Activated naive CD8-positive, alpha-beta T cell treated with anti-CD3 and anti-CD28 coated beads, Interleukin-2, amount 10 ng/mL, durations not matched to agents 7 days and 5 days (primary cell): ENCODE measurements at regions not wholly inside any gene's neighbourhood (a gene's known extent, or its start where the extent isn't known, plus 50 kb on each side); places are given as distances from the start of the nearest gene placed in this dataset.

Experiments used
- ATAC-seq: fragments of 150-1000 bp; cut with Tn5 transposase; one replicate; pipeline ENCODE4 v1.10.0; 2021; ENCODE audit warnings: low read depth, moderate library complexity
- POLR2A ChIA-PET: fragments of 350-600 bp; sonication (Branson Sonifier 250); formaldehyde crosslinking; loops from one replicate; lab custom pipeline; 2021; ENCODE audit warnings: antibody characterized with exemption; lab: Charles Lee
- DNase-seq: peaks from one replicate; pipeline ENCODE4 v3.0.0; 2021
- H3K27ac Mint-ChIP-seq: one replicate; pipeline ENCODE4 v1.8.0; 2022; ENCODE audit warnings: mild to moderate bottlenecking, mixed read lengths
- H3K27me3 Mint-ChIP-seq: one replicate; pipeline ENCODE4 v1.8.0; 2022; ENCODE audit warnings: mild to moderate bottlenecking, moderate library complexity, mixed read lengths
- H3K36me3 Mint-ChIP-seq: one replicate; pipeline ENCODE4 v1.8.0; 2021; ENCODE audit warnings: mild to moderate bottlenecking, mixed read lengths
- H3K4me1 Mint-ChIP-seq: one replicate; pipeline ENCODE4 v1.8.0; 2021; ENCODE audit warnings: mixed read lengths
- H3K4me3 Mint-ChIP-seq: one replicate; pipeline ENCODE4 v1.8.0; 2022; ENCODE audit warnings: mild to moderate bottlenecking, moderate library complexity, mixed read lengths
- H3K9me3 Mint-ChIP-seq: one replicate; pipeline ENCODE4 v1.8.0; 2021; ENCODE audit warnings: mixed read lengths

DNA sequence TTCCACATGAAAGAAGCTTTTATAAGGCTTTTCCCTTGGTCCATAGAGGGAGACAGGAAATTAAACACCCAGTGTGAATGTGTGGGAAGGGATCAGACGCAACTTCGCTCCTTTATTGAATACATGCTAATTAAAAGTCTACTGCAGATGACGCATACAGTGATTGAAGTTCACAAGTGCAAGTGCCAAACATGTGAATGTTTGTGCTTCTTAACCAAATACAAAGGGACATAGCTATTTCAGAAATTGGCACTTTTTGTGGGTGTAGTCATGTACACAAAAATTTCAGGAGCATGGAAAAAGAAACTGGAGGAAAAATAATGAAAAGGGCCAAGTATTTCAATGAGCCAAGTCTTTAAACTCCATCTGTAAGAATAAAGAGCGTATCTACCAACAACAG lies 283.7 kb downstream of the SKAP2 start:
- Mint-ChIP-seq H3K4me1 (no peaks in the 10 kb centered on the region), H3K27ac (no peak overlapping the region), H3K36me3 (no peaks in the 10 kb centered on the region), H3K27me3 (peaks cover 12% of the 10 kb centered on the region), H3K9me3 (no peaks in the 10 kb centered on the region), H3K4me3 (no peak overlapping the region)
- ATAC-seq (no peak), DNase-seq (no peak)
- POLR2A ChIA-PET, result no interaction called here

DNA sequence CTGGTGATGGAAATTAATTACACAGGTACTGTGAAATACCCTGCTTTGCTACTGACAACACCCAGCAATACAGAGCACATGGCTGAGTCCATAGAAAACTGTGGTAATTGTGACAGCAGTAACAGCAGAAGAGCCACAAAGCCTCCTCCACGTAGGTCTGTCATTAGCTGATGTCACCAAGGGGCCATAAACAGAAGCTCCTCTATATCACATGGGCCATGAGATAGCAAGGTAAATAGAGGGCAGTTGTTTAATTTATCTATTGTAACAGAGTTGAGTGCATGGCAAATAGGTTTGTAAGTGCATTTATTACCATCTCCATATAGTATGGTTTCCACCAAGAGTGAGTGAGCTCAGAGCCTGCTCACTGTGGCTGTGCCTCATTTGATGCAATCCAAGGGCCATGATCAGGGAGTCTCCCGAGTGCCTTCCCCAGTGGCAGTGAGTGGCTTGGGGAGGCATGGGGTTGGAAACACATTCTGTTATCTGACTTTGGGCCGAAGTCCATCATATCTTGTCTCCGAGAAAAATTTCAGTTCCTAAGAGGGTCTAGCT lies 281.2 kb downstream of the SKAP2 start:
- peaks cover 15% of the 10 kb centered on the region for H3K27me3 Mint-ChIP-seq

DNA sequence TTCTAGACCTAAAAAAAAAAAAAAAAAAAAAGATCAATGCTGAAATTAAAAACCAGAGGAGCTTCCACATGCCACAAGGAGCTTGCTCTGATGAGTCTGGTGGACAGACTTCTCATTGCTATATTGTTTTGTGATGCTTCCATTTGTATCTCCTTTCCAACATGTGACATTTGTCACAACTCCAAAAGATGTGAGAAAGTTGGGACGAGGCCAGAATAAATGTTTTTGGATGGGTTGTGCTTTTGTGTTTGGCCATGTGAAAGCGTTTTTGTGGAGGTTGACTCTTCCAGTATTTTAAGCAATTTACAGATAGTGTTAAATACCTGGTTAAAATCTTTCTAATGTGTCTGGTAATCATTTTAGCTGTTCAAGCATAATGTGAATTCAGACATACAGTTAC lies 280.1 kb downstream of the SKAP2 start:
- H3K27me3 Mint-ChIP-seq, result peaks cover 19% of the 10 kb centered on the region
- H3K9me3 Mint-ChIP-seq, result no peaks in the 10 kb centered on the region
- no peak overlapping the region for H3K4me3 Mint-ChIP-seq
- H3K27ac Mint-ChIP-seq, result no peak overlapping the region
- no peaks in the 10 kb centered on the region for H3K36me3 Mint-ChIP-seq
- no peaks in the 10 kb centered on the region for H3K4me1 Mint-ChIP-seq
- POLR2A ChIA-PET, result no interaction called here
- ATAC-seq, result no peak
- DNase-seq, result no peak

More for the DNA sequence above, 281.2 kb downstream of the SKAP2 start:
- POLR2A ChIA-PET, result no interaction called here
- Mint-ChIP-seq H3K4me3 (no peak overlapping the region), H3K4me1 (no peaks in the 10 kb centered on the region), H3K9me3 (no peaks in the 10 kb centered on the region), H3K36me3 (no peaks in the 10 kb centered on the region), H3K27ac (no peak overlapping the region)
- DNase-seq, result no peak
- ATAC-seq, result no peak

DNA sequence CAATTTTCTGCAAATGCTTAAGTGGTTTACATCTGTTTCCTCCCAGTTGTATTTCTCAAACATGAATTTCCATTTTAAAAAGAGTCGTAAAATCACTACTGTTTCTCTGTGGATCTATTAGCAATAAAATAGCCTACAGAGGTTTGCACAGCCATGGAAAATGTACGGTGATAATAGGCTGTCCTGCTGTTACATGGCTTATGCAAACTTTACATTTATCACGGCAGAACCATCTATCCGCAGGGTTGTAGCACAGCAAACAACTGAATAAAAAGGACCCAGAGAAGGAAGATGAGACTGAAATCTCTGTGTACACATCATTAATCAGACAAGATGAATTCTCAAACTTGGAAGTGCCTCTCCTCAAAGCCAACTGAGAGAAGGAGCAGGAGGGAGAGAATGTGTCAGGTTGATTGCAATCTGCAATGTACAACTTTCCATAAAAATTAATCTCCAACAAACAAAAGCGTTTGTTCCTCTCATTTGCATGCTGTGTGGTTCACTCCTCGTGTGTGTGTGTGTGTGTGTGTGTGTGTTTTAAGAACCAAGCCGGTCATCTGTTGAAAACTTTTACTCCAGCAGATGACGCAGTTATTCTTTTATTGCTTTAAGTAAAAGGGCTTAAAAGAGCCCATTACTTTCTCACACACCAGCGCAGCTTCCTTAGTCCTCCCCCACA lies 279.3 kb downstream of the SKAP2 start:
- no peak for ATAC-seq
- H3K4me1 Mint-ChIP-seq, result no peaks in the 10 kb centered on the region
- no peak overlapping the region for H3K27ac Mint-ChIP-seq
- DNase-seq, result no peak
- no peak overlapping the region for H3K4me3 Mint-ChIP-seq
- POLR2A ChIA-PET, result no interaction called here
- no peaks in the 10 kb centered on the region for H3K36me3 Mint-ChIP-seq
- H3K9me3 Mint-ChIP-seq, result no peaks in the 10 kb centered on the region
- H3K27me3 Mint-ChIP-seq, result peaks cover 18% of the 10 kb centered on the region

DNA sequence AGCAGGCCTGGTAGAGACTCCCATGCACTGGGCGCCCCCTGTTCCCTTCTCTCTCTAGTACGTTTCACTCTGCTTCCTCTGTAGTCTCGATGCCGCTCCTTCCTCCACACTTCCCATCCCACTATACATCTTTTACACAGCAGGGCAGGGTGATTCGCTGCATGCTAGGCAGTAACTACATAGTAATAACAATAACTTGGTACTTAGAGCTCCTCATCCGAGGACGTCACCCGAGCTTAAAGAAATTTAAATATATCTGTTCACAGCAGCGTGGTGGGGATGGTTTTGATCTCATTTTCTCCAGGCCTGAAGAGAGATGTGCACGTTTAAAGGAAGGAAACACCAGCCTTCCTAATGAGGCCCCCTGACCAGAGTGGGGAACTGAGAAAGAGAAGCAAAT lies 276.9 kb downstream of the SKAP2 start:
- DNase-seq (no peak), ATAC-seq (no peak)
- Mint-ChIP-seq H3K27me3 (peaks cover 22% of the 10 kb centered on the region), H3K36me3 (no peaks in the 10 kb centered on the region), H3K9me3 (no peaks in the 10 kb centered on the region), H3K4me3 (no peak overlapping the region), H3K27ac (no peak overlapping the region), H3K4me1 (no peaks in the 10 kb centered on the region)
- POLR2A ChIA-PET, result no interaction called here

DNA sequence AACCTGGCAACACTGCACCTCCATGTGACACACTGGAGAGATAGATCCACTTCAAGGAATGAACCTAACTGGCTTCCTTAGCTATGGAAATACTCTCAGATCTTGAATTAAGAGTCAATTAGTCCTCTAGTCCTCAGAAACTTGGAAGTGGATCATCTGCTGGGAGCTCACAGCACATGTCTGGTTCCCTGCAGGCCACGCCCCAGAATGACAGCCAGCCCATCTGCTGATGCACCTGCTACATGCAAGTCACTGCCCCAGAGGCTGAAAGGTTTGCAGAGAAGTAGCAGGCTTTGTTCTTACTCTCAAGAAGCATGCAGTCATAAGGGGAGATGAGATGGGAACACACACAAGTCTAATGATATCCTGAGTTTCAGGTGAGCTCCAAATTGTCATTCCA lies 275.9 kb downstream of the SKAP2 start:
- DNase-seq (no peak), ATAC-seq (no peak)
- H3K27ac Mint-ChIP-seq, result no peak overlapping the region
- POLR2A ChIA-PET, result no interaction called here
- H3K27me3 Mint-ChIP-seq, result peaks cover 22% of the 10 kb centered on the region
- no peaks in the 10 kb centered on the region for H3K4me1 Mint-ChIP-seq
- no peaks in the 10 kb centered on the region for H3K9me3 Mint-ChIP-seq
- no peak overlapping the region for H3K4me3 Mint-ChIP-seq
- no peaks in the 10 kb centered on the region for H3K36me3 Mint-ChIP-seq

DNA sequence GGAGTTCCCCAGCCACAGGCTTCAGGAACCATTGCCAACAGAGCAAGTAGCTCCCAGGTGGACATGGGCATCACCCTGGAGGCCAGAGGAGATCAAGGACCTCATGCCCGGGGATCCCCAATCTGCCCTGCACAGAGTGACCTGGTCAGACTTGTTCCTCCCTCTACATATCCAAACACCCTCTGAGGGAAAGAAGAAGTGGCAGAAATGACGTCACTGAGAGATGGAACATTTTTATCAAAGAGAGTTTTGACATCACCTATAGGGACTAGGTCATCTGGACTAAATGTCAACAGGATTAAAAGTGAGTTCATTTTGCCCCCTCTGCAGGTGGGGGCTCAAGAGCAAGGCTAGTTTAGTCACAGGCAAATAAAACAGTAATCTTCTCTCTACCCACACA lies 273.7 kb downstream of the SKAP2 start:
- Mint-ChIP-seq H3K36me3 (no peaks in the 10 kb centered on the region), H3K4me3 (no peak overlapping the region), H3K4me1 (no peaks in the 10 kb centered on the region), H3K27me3 (peaks cover 29% of the 10 kb centered on the region), H3K9me3 (no peaks in the 10 kb centered on the region), H3K27ac (no peak overlapping the region)
- DNase-seq (no peak), ATAC-seq (no peak)
- POLR2A ChIA-PET, result no interaction called here

DNA sequence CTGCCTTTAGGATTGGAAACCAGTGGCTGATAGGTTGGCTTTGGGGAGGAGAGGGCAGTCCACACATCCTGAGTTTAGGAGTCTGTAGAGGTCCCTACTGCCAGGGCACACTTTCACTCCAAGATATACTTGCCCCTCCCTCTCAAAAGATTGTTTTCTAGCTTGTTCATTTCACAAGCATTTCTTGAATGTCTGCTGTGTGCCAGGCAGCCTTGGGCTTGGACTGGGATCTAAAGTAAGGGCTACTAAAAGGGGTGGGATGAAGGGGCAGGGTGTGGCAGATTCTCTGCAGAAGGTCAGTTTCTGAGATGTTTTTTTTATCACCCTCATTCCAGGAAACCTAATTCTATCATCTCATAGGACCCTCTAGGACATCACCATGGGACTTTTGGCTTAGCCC lies 272.4 kb downstream of the SKAP2 start:
- ATAC-seq, result no peak

DNA sequence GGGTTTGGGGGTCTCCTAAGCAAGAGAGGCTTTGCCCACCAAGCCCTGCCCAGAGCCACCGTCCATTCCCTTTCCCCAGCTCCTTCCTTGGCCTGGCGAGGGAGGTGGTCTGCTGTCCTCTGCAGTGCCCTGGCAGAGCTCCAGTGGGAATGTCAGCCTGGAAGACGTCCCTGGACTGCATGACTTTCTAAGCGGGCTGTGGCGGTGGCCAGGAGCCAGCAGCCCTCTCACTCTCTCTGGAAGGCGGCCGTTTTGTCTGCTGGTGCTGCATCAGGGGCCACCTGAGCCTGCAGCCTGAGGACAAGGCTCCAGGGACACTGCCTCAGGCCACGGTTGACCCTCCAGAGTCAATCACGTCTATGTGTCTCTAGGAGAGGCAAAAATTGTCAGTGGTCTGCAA lies 271.0 kb downstream of the SKAP2 start:
- POLR2A ChIA-PET, result no interaction called here
- H3K27ac Mint-ChIP-seq, result no peak overlapping the region
- H3K27me3 Mint-ChIP-seq, result peaks cover 25% of the 10 kb centered on the region
- no peaks in the 10 kb centered on the region for H3K36me3 Mint-ChIP-seq
- ATAC-seq (no peak), DNase-seq (no peak)
- no peaks in the 10 kb centered on the region for H3K4me1 Mint-ChIP-seq
- H3K4me3 Mint-ChIP-seq, result no peak overlapping the region
- no peaks in the 10 kb centered on the region for H3K9me3 Mint-ChIP-seq

More for the DNA sequence above, 272.4 kb downstream of the SKAP2 start:
- Mint-ChIP-seq H3K27ac (no peak overlapping the region), H3K9me3 (no peaks in the 10 kb centered on the region), H3K36me3 (no peaks in the 10 kb centered on the region), H3K4me3 (no peak overlapping the region), H3K4me1 (no peaks in the 10 kb centered on the region), H3K27me3 (peaks cover 28% of the 10 kb centered on the region)
- POLR2A ChIA-PET, result no interaction called here
- no peak for DNase-seq

DNA sequence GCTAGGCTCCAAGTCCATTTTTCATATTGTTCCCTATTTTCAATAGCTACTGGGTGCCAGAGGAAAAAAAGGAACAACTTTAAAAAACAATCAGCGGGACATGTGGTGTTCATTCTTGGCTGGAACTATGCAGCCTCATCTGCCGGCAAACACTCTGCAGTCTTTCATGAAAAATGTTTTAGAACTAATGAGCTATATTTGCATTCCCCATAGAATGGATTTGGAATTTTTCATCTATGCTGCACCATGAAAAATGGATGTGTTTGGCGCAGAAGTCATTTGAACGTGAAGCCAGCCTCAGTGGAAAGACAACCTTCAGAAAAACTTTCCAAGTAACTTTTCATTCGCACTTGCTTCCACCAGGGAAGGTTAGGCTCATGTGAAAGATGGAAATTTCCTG lies 270.5 kb downstream of the SKAP2 start:
- Mint-ChIP-seq H3K36me3 (no peaks in the 10 kb centered on the region), H3K4me1 (no peaks in the 10 kb centered on the region), H3K27me3 (peaks cover 23% of the 10 kb centered on the region), H3K4me3 (no peak overlapping the region), H3K27ac (no peak overlapping the region), H3K9me3 (no peaks in the 10 kb centered on the region)
- no peak for DNase-seq
- no peak for ATAC-seq
- POLR2A ChIA-PET, result no interaction called here

DNA sequence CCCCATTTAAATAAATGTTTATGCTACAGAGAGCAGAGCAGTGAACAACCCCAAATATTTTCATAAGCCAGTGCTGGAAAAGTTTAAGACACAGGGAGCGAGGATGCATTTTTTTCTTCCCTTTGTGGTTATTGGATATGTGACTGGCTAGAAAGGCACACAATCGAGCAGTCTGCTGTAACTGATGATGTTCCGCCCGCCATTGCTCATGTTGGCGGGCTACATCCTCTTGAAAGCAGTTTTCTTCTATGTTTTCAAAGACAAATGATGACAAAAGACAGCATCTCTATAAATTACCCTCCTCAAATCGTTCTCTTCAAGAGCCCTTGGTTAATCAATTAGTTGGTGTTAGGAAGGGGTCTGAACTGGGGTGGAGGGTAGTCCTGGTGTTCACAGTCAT lies 269.8 kb downstream of the SKAP2 start:
- ATAC-seq (no peak), DNase-seq (no peak)
- H3K4me1 Mint-ChIP-seq, result no peaks in the 10 kb centered on the region
- H3K4me3 Mint-ChIP-seq, result no peak overlapping the region
- no peak overlapping the region for H3K27ac Mint-ChIP-seq
- H3K27me3 Mint-ChIP-seq, result peaks cover 23% of the 10 kb centered on the region
- H3K9me3 Mint-ChIP-seq, result no peaks in the 10 kb centered on the region
- POLR2A ChIA-PET, result no interaction called here
- H3K36me3 Mint-ChIP-seq, result no peaks in the 10 kb centered on the region

DNA sequence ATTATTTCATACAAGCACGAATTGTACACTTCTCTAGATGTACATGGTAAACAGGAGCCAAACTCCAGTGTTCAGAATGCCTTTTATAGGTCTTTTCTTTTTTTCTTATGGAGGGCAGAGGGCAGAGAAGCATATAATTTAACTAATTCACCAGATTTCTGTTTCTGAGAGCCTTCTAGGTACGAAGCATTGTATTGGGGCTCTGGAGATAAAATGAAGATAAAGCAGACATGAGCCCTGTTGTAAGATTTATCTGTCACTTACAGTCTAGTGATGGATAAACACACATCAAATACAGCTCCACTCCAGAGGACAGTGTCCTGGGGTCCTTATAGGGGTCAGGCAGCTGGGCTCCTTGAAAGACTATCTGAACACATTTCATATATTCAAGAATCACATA lies 265.5 kb downstream of the SKAP2 start:
- Mint-ChIP-seq H3K27ac (no peak overlapping the region), H3K27me3 (peaks cover 9% of the 10 kb centered on the region), H3K9me3 (no peaks in the 10 kb centered on the region), H3K36me3 (no peaks in the 10 kb centered on the region), H3K4me3 (no peak overlapping the region), H3K4me1 (no peaks in the 10 kb centered on the region)
- ATAC-seq (no peak), DNase-seq (no peak)
- POLR2A ChIA-PET, result no interaction called here

DNA sequence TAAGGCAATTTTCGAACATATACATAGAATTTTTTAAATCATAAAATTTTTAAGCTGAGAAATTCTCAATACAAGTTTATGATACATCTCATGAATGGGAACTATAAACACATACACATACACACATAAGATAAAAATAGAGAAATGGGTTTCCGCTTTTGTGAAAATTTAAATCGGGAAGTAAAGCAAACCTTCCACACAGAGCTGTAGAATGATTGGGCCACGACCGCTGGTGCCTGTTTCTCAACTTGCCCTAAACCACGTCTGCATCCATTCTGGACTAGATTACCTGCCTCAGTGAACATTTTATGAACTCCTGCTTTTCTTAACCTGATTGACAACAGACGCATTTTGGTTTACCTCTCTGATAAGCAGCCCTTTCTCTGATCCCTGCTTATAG lies 264.4 kb downstream of the SKAP2 start:
- no peak overlapping the region for H3K27ac Mint-ChIP-seq
- no peaks in the 10 kb centered on the region for H3K4me1 Mint-ChIP-seq
- H3K4me3 Mint-ChIP-seq, result no peak overlapping the region
- H3K27me3 Mint-ChIP-seq, result peaks cover 10% of the 10 kb centered on the region
- no peaks in the 10 kb centered on the region for H3K36me3 Mint-ChIP-seq
- ATAC-seq, result no peak
- H3K9me3 Mint-ChIP-seq, result no peaks in the 10 kb centered on the region
- DNase-seq, result no peak
- POLR2A ChIA-PET, result no interaction called here

DNA sequence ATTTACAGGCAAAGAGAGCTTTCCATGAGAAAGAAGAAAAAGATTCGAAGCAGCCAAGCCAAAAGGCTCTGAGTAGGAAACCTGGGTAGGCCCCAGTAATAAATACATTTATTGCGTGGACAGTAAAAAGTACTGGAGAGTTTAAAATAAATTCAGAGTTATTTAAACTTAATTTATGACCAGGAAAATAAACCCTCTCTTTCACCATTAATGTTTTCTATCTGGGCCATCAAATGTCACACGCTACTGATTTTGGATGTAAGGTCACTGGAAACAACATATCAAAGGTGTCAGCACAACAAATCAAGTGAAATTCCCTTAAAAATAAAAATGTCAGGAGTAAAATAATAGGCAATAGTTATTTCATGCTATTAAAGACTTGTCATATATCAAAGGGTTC lies 264.0 kb downstream of the SKAP2 start:
- peaks cover 9% of the 10 kb centered on the region for H3K27me3 Mint-ChIP-seq
- ATAC-seq (no peak), DNase-seq (no peak)
- POLR2A ChIA-PET, result no interaction called here
- H3K4me1 Mint-ChIP-seq, result no peaks in the 10 kb centered on the region
- no peaks in the 10 kb centered on the region for H3K36me3 Mint-ChIP-seq
- no peaks in the 10 kb centered on the region for H3K9me3 Mint-ChIP-seq
- H3K27ac Mint-ChIP-seq, result no peak overlapping the region
- H3K4me3 Mint-ChIP-seq, result no peak overlapping the region
